GM12878 (cell line): ENCODE measurements at regions not wholly inside any gene's neighbourhood (a gene's known extent, or its start where the extent isn't known, plus 50 kb on each side); places are given as distances from the start of the nearest gene placed in this dataset.
"Not testable (repeated sequence)": the region's sequence is repeated elsewhere in the genome, so short reads cannot be mapped to it uniquely, and the experiment has no call there.

Experiments used
- BRCA1 ChIP-seq: IDR thresholded peaks from 2 replicates; pipeline ENCODE4 v1.6.1; 2011; ENCODE audit warnings: low read depth, low read length, improper control_type of control experiment
- CEBPZ ChIP-seq: fragments of 150-350 bp; IDR thresholded peaks from 2 replicates; pipeline ENCODE4 v1.6.1; 2016; ENCODE audit warnings: low read depth, low read length
- CHD4 ChIP-seq: fragments of 200-600 bp; sonication (generic); IDR thresholded peaks from 2 replicates; pipeline ENCODE4 v1.6.1; 2016; ENCODE audit warnings: mild to moderate bottlenecking
- CTCF ChIP-seq, 3 experiments: IDR thresholded peaks in 2 of 3; conservative IDR thresholded peaks in 1 of 3; 2 replicates each; pipeline ENCODE4 v1.5.1; 2011; ENCODE audit warnings: low read depth in 3 of 3, low read length in 3 of 3, mild to moderate bottlenecking in 3 of 3, control low read depth in 2 of 3, moderate library complexity in 2 of 3, inconsistent platforms in 1 of 3, mixed read lengths in 1 of 3; ENCODE audit not compliant: control insufficient read depth in 2 of 3, insufficient read depth in 1 of 3; ENCODE audit errors: extremely low read depth in 1 of 3
- EP300 ChIP-seq, 2 experiments: fragments of 150-350 bp in 1 of 2; IDR thresholded peaks; 2 replicates each; pipeline ENCODE4 v1.6.1; 2011 to 2012; ENCODE audit warnings: low read depth in 2 of 2, low read length in 2 of 2, borderline replicate concordance in 1 of 2, improper control_type of control experiment in 1 of 2, inconsistent platforms in 1 of 2; ENCODE audit not compliant: control insufficient read depth in 1 of 2
- EZH2 ChIP-seq: IDR thresholded peaks from 2 replicates; pipeline ENCODE4 v1.6.1; 2012; ENCODE audit warnings: low read depth, mild to moderate bottlenecking, control low read depth, inconsistent platforms, low read length, borderline replicate concordance; ENCODE audit not compliant: control insufficient read depth
- HCFC1 ChIP-seq: fragments of 150-350 bp; IDR thresholded peaks from 2 replicates; pipeline ENCODE4 v1.6.1; 2014; ENCODE audit warnings: low read length
- MEF2B ChIP-seq: fragments of 450-650 bp; IDR thresholded peaks from 2 replicates; pipeline ENCODE4 v1.6.1; 2018; ENCODE audit warnings: mild to moderate bottlenecking, moderate library complexity; ENCODE audit not compliant: partially characterized antibody, poor library complexity, severe bottlenecking
- NR2F1 ChIP-seq: fragments of 450-650 bp; conservative IDR thresholded peaks from 2 replicates; pipeline ENCODE4 v1.6.1; 2017; ENCODE audit warnings: mild to moderate bottlenecking
- POLR2AphosphoS5 ChIP-seq: IDR thresholded peaks from 2 replicates; pipeline ENCODE4 v1.6.1; 2011; ENCODE audit warnings: mild to moderate bottlenecking, low read length, inconsistent platforms
- RAD21 ChIP-seq: IDR thresholded peaks from 2 replicates; pipeline ENCODE4 v1.6.1; 2011; ENCODE audit warnings: mild to moderate bottlenecking, low read depth, low read length, moderate library complexity; ENCODE audit not compliant: insufficient read depth
- ZBTB40 ChIP-seq: fragments of 450-650 bp; IDR thresholded peaks from 2 replicates; pipeline ENCODE4 v1.6.1; 2016; ENCODE audit warnings: mild to moderate bottlenecking, moderate library complexity, borderline replicate concordance

- TF ChIP-seq CHD4; CTCF (IDR thresholded peaks at IDR 0.05 in 2 of 3, conservative IDR thresholded peaks at IDR 0.05 in 1 of 3; ENCODE audit: control insufficient read depth in 2 of 3, extremely low read depth in 1 of 3, insufficient read depth in 1 of 3, low read depth in 3 of 3, low read length in 3 of 3); HCFC1; POLR2AphosphoS5; CEBPZ; EZH2; BRCA1; EP300 (IDR thresholded peaks at IDR 0.05; ENCODE audit: borderline replicate concordance in 1 of 2, control insufficient read depth in 1 of 2, low read depth in 2 of 2, low read length in 2 of 2); RAD21; NR2F1; ZBTB40; MEF2B: not testable (repeated sequence)
Observed at GRCh38 chr1:224839648-224840300, 89.7 kb upstream of the DNAH14 start.
